Endodermal cell (in vitro differentiated cells): ENCODE measurements at regions not wholly inside any gene's neighbourhood (a gene's known extent, or its start where the extent isn't known, plus 50 kb on each side); places are given as distances from the start of the nearest gene placed in this dataset.

Experiments
- DNase-seq: peaks from one replicate; pipeline ENCODE4 v3.0.0-alpha.2; 2017
- H3K27ac ChIP-seq: 2 replicates; pipeline ENCODE4 v1.5.1; 2013; ENCODE audit warnings: mild to moderate bottlenecking, low read depth, low read length, moderate library complexity
- H3K27me3 ChIP-seq: 2 replicates; pipeline ENCODE4 v1.6.1; 2013; ENCODE audit warnings: mild to moderate bottlenecking, low read length, moderate library complexity; ENCODE audit not compliant: insufficient read depth, control insufficient read depth, poor library complexity, severe bottlenecking
- H3K36me3 ChIP-seq: 2 replicates; pipeline ENCODE4 v1.7.0; 2013; ENCODE audit warnings: mild to moderate bottlenecking, low read length, moderate library complexity; ENCODE audit not compliant: control insufficient read depth, insufficient read depth
- H3K4me1 ChIP-seq: one replicate; pipeline ENCODE4 v1.7.0; 2013; ENCODE audit warnings: low read length; ENCODE audit not compliant: control insufficient read depth, insufficient read depth
- H3K4me3 ChIP-seq: 2 replicates; pipeline ENCODE4 v1.5.1; 2013; ENCODE audit warnings: mild to moderate bottlenecking, low read length, moderate library complexity
- H3K9ac ChIP-seq: 2 replicates; pipeline ENCODE4 v1.6.1; 2013; ENCODE audit warnings: mild to moderate bottlenecking, low read length, moderate library complexity; ENCODE audit not compliant: poor library complexity, severe bottlenecking; ENCODE audit errors: extremely low read depth
- H3K9me3 ChIP-seq: 2 replicates; pipeline ENCODE4 v1.6.1; 2013; ENCODE audit warnings: mild to moderate bottlenecking, low read length, moderate library complexity; ENCODE audit not compliant: control insufficient read depth
- H3K27ac Mint-ChIP-seq: 2 replicates; pipeline ENCODE4 v1.8.0; 2020; ENCODE audit warnings: mixed read lengths
- H3K27me3 Mint-ChIP-seq: 2 replicates; pipeline ENCODE4 v1.8.0; 2021; ENCODE audit warnings: mild to moderate bottlenecking, mixed read lengths; ENCODE audit not compliant: insufficient read depth
- H3K36me3 Mint-ChIP-seq: 2 replicates; pipeline ENCODE4 v1.8.0; 2020; ENCODE audit warnings: low read depth, mixed read lengths
- H3K4me1 Mint-ChIP-seq: 2 replicates; pipeline ENCODE4 v1.8.0; 2020; ENCODE audit warnings: mixed read lengths
- H3K4me3 Mint-ChIP-seq: 2 replicates; pipeline ENCODE4 v1.8.0; 2020; ENCODE audit warnings: mild to moderate bottlenecking, moderate library complexity, mixed read lengths
- H3K9me3 Mint-ChIP-seq: 2 replicates; pipeline ENCODE4 v1.8.0; 2020; ENCODE audit warnings: mild to moderate bottlenecking, mixed read lengths
- WGBS, 2 experiments: methylation state at CpG; one replicate each; pipeline versions ENCODE4 v1.1.5 to v1.1.7; 2013; ENCODE audit warnings: missing lambda C conversion rate in 2 of 2, mixed read lengths in 1 of 2; ENCODE audit not compliant: insufficient coverage in 1 of 2, insufficient read length in 1 of 2; 5-methylcytosine and 5-hydroxymethylcytosine counted together
- TF ChIP-seq, protein P1 (sequence below): fragments of 200-600 bp; sonication (generic); conservative IDR thresholded peaks from 2 replicates; pipeline ENCODE4 v1.5.0; 2021; ENCODE audit warnings: antibody characterized with exemption, mild to moderate bottlenecking

DNA sequence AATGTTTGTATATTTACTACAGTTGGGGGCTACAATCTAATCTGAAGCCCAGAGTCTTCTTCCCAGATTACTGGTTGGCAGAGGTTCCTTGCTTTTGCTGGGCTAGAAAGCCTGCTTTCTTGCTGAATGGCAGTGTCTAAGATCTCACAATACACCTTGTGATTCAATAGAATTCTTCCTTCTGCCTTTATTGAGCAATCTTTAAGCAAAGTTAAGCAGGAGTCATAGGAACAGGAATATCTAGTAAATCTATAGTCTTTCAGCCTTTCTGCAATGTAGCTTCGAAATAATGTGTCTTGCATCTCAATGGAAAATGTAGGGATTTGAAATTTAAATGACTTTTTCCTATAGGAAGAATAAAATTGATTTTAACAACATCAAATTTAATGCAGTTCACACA is 346.1 kb downstream of the SLITRK1 start:
- H3K4me1 ChIP-seq = no peaks in the 10 kb centered on the region
- no peaks in the 10 kb centered on the region for H3K36me3 ChIP-seq
- H3K27ac ChIP-seq = no peak overlapping the region
- no peak for DNase-seq
- H3K4me3 ChIP-seq = no peak overlapping the region
- peaks cover 15% of the 10 kb centered on the region for H3K9me3 ChIP-seq
- H3K9ac ChIP-seq = no peak overlapping the region
- WGBS, 2 experiments = 67% methylated on average over 1 of the region's 1 CpG; no CpG with 5 or more reads in 1 of the 2 experiments
- TF ChIP-seq, protein P1, sequence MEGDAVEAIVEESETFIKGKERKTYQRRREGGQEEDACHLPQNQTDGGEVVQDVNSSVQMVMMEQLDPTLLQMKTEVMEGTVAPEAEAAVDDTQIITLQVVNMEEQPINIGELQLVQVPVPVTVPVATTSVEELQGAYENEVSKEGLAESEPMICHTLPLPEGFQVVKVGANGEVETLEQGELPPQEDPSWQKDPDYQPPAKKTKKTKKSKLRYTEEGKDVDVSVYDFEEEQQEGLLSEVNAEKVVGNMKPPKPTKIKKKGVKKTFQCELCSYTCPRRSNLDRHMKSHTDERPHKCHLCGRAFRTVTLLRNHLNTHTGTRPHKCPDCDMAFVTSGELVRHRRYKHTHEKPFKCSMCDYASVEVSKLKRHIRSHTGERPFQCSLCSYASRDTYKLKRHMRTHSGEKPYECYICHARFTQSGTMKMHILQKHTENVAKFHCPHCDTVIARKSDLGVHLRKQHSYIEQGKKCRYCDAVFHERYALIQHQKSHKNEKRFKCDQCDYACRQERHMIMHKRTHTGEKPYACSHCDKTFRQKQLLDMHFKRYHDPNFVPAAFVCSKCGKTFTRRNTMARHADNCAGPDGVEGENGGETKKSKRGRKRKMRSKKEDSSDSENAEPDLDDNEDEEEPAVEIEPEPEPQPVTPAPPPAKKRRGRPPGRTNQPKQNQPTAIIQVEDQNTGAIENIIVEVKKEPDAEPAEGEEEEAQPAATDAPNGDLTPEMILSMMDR = no peak
- H3K27me3 ChIP-seq = no peaks in the 10 kb centered on the region
- Mint-ChIP-seq H3K9me3 (peaks cover 3% of the 10 kb centered on the region), H3K27ac (no peak overlapping the region), H3K36me3 (no peaks in the 10 kb centered on the region), H3K27me3 (no peaks in the 10 kb centered on the region), H3K4me3 (no peak overlapping the region), H3K4me1 (no peaks in the 10 kb centered on the region)

DNA sequence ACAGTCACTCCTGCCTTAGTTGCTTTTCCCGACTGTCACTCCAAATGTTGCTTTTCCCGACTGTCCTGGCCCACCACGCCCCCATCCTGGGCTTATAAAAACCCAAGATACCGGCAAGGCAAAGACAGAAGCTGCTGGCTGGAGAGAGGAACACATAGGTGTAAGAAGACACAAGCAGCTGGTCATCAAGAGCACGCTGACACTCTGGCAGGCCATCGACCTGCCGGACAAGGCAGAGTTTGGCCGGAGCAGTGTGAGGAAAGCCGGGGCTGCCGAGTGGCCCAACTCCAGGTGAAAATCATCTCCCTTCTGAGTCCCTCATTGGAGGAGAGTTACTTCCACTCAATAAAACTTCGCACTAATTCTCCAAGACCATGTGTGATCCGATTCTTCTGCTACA is 349.5 kb downstream of the SLITRK1 start:
- Mint-ChIP-seq H3K9me3 (no peaks in the 10 kb centered on the region), H3K27ac (no peak overlapping the region), H3K36me3 (no peaks in the 10 kb centered on the region), H3K4me3 (no peak overlapping the region), H3K4me1 (no peaks in the 10 kb centered on the region), H3K27me3 (no peaks in the 10 kb centered on the region)
- Histone ChIP-seq H3K27me3 (no peaks in the 10 kb centered on the region), H3K9ac (no peak overlapping the region), H3K27ac (no peak overlapping the region), H3K9me3 (no peaks in the 10 kb centered on the region), H3K36me3 (no peaks in the 10 kb centered on the region), H3K4me3 (no peak overlapping the region), H3K4me1 (no peaks in the 10 kb centered on the region)
- 93 to 94% methylated on average over 4 to 12 of the region's 12 CpGs for WGBS, 2 experiments
- TF ChIP-seq, protein P1 = no peak
- no peak for DNase-seq

DNA sequence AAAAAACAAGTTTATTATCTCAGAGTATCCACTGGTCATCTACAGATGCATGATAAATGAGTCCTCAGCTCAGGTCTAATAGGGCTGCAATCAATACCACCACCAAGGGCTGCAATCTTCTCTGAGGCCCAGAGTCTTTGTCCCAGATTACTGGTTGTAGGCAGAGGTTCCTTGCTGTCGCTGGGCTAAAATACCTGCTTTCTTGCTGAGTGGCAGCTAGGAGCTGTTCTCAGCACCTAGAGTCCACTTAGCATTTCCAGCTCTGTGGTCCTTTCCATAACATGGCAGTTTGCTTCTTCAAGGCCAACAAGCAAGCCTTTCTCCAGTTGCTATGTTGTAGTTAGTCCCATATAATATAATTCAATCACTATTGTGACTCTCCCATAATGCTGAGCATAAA is 351.3 kb downstream of the SLITRK1 start:
- Mint-ChIP-seq H3K9me3 (no peaks in the 10 kb centered on the region), H3K4me1 (no peaks in the 10 kb centered on the region), H3K36me3 (no peaks in the 10 kb centered on the region), H3K4me3 (no peak overlapping the region), H3K27me3 (no peaks in the 10 kb centered on the region), H3K27ac (no peak overlapping the region)
- TF ChIP-seq, protein P1 = no peak
- H3K4me1 ChIP-seq = no peaks in the 10 kb centered on the region
- H3K27ac ChIP-seq = no peak overlapping the region
- no peaks in the 10 kb centered on the region for H3K27me3 ChIP-seq
- H3K9me3 ChIP-seq = no peaks in the 10 kb centered on the region
- no peak overlapping the region for H3K4me3 ChIP-seq
- H3K36me3 ChIP-seq = no peaks in the 10 kb centered on the region
- 44 to 71% methylated on average over 1 of the region's 1 CpG for WGBS, 2 experiments
- no peak overlapping the region for H3K9ac ChIP-seq
- DNase-seq = peak; percentile 56
